HEK293 (cell line): ENCODE measurements at regions not wholly inside any gene's neighbourhood (a gene's known extent, or its start where the extent isn't known, plus 50 kb on each side); places are given as distances from the start of the nearest gene placed in this dataset.

Source experiments
- CTCF ChIA-PET: fragments of 350-600 bp; formaldehyde crosslinking; extraction: SDS; loops from one replicate; lab custom pipeline; 2021; ENCODE audit warnings: antibody characterized with exemption; lab: Yijun Ruan, JAX
- POLR2A ChIA-PET: fragments of 300-600 bp; formaldehyde crosslinking; extraction: SDS; loops from one replicate; lab custom pipeline; 2020; ENCODE audit warnings: antibody characterized with exemption, inconsistent platforms; lab: Yijun Ruan, JAX
- H3K27ac ChIP-seq: fragments of 200-500 bp; sonication (Bioruptor generic); 2 replicates; pipeline ENCODE4 v1.5.1; 2014; ENCODE audit warnings: low read depth, low read length, control low read depth, inconsistent platforms; ENCODE audit errors: extremely low read depth
- H3K36me3 ChIP-seq, 2 experiments: fragments of 200-500 bp in 1 of 2; sonication (Bioruptor generic) in 1 of 2; 1 replicate in 1 of 2; 2 replicates in 1 of 2; pipeline ENCODE4 v1.5.1; 2014 to 2017; ENCODE audit warnings: inconsistent platforms in 2 of 2, low read length in 2 of 2; ENCODE audit not compliant: control insufficient read depth in 2 of 2, insufficient read depth in 1 of 2
- H3K4me1 ChIP-seq: fragments of 200-500 bp; sonication (Bioruptor generic); 2 replicates; pipeline ENCODE4 v1.5.1; 2014; ENCODE audit warnings: mild to moderate bottlenecking, low read length, inconsistent platforms; ENCODE audit not compliant: control insufficient read depth, insufficient read depth
- H3K4me3 ChIP-seq: 2 replicates; pipeline ENCODE4 v1.5.1; 2011; ENCODE audit warnings: low read depth, mild to moderate bottlenecking, control low read depth, low read length, moderate library complexity
- H3K9me3 ChIP-seq: fragments of 200-500 bp; sonication (Bioruptor generic); 2 replicates; pipeline ENCODE4 v1.5.1; 2014; ENCODE audit warnings: low read depth, low read length, inconsistent platforms; ENCODE audit not compliant: control insufficient read depth, insufficient read depth
- GFI1B ChIP-seq: fragments of 450-650 bp; formaldehyde crosslinking; IDR thresholded peaks from 2 replicates; pipeline ENCODE4 v1.5.1; 2016; ENCODE audit warnings: missing biosample characterization, missing genetic modification characterization
- PATZ1 ChIP-seq: fragments of 450-650 bp; formaldehyde crosslinking; IDR thresholded peaks from 2 replicates; pipeline ENCODE4 v1.5.1; 2016; ENCODE audit warnings: missing biosample characterization, missing genetic modification characterization
- PRDM1 ChIP-seq: fragments of 450-650 bp; formaldehyde crosslinking; IDR thresholded peaks from 2 replicates; pipeline ENCODE4; 2016; ENCODE audit warnings: missing biosample characterization, missing genetic modification characterization
- ZBTB7A ChIP-seq: fragments of 450-650 bp; formaldehyde crosslinking; IDR thresholded peaks from 2 replicates; pipeline ENCODE4 v1.5.1; 2016; ENCODE audit warnings: low read depth, missing biosample characterization, missing genetic modification characterization
- ZNF121 ChIP-seq: fragments of 450-650 bp; formaldehyde crosslinking; IDR thresholded peaks from 2 replicates; pipeline ENCODE4 v1.5.1; 2016; ENCODE audit warnings: missing biosample characterization, missing genetic modification characterization
- ZNF133 ChIP-seq: fragments of 450-650 bp; formaldehyde crosslinking; IDR thresholded peaks from 2 replicates; pipeline ENCODE4 v1.5.1; 2016; ENCODE audit warnings: missing biosample characterization, missing genetic modification characterization
- ZNF239 ChIP-seq: fragments of 450-650 bp; formaldehyde crosslinking; IDR thresholded peaks from 2 replicates; pipeline ENCODE4 v1.5.1; 2016; ENCODE audit warnings: missing biosample characterization, missing genetic modification characterization
- ZNF292 ChIP-seq: fragments of 450-650 bp; formaldehyde crosslinking; IDR thresholded peaks from 2 replicates; pipeline ENCODE4 v1.5.1; 2016; ENCODE audit warnings: low read depth, missing biosample characterization, missing genetic modification characterization, borderline replicate concordance
- ZNF324 ChIP-seq: fragments of 450-650 bp; formaldehyde crosslinking; IDR thresholded peaks from 2 replicates; pipeline ENCODE4 v1.5.1; 2016; ENCODE audit warnings: missing biosample characterization, missing genetic modification characterization
- ZNF48 ChIP-seq: fragments of 450-650 bp; formaldehyde crosslinking; IDR thresholded peaks from 2 replicates; pipeline ENCODE4 v1.5.1; 2016; ENCODE audit warnings: missing biosample characterization, missing genetic modification characterization
- ZNF558 ChIP-seq: fragments of 450-650 bp; formaldehyde crosslinking; IDR thresholded peaks from 2 replicates; pipeline ENCODE4 v1.5.1; 2016; ENCODE audit warnings: missing biosample characterization, missing genetic modification characterization
- ZNF585B ChIP-seq: fragments of 450-650 bp; formaldehyde crosslinking; IDR thresholded peaks from 2 replicates; pipeline ENCODE4 v1.5.1; 2016; ENCODE audit warnings: missing biosample characterization, missing genetic modification characterization
- ZNF639 ChIP-seq: fragments of 450-650 bp; formaldehyde crosslinking; IDR thresholded peaks from 2 replicates; pipeline ENCODE4 v1.5.1; 2016; ENCODE audit warnings: missing biosample characterization, missing genetic modification characterization
- ZNF645 ChIP-seq: fragments of 450-650 bp; formaldehyde crosslinking; IDR thresholded peaks from 2 replicates; pipeline ENCODE4; 2016; ENCODE audit warnings: missing biosample characterization, missing genetic modification characterization
- ZNF747 ChIP-seq: fragments of 450-650 bp; formaldehyde crosslinking; IDR thresholded peaks from 2 replicates; pipeline ENCODE4 v1.5.1; 2016; ENCODE audit warnings: missing biosample characterization, missing genetic modification characterization
- ZNF76 ChIP-seq: fragments of 450-650 bp; formaldehyde crosslinking; IDR thresholded peaks from 2 replicates; pipeline ENCODE4; 2016; ENCODE audit warnings: low read depth, missing biosample characterization, missing genetic modification characterization, borderline replicate concordance
- ZNF792 ChIP-seq: fragments of 450-650 bp; formaldehyde crosslinking; IDR thresholded peaks from 2 replicates; pipeline ENCODE4 v1.5.1; 2016; ENCODE audit warnings: missing biosample characterization, missing genetic modification characterization
- ZNF843 ChIP-seq: fragments of 450-650 bp; formaldehyde crosslinking; IDR thresholded peaks from 2 replicates; pipeline ENCODE4 v1.5.1; 2016; ENCODE audit warnings: missing biosample characterization, missing genetic modification characterization
- ZXDB ChIP-seq: fragments of 450-650 bp; formaldehyde crosslinking; IDR thresholded peaks from 2 replicates; pipeline ENCODE4 v1.5.1; 2016; ENCODE audit warnings: missing biosample characterization, missing genetic modification characterization
- TF ChIP-seq, protein P1 (sequence below): fragments of 450-650 bp; formaldehyde crosslinking; IDR thresholded peaks from 2 replicates; pipeline ENCODE4 v1.5.1; 2016; ENCODE audit warnings: missing biosample characterization, missing genetic modification characterization
- TF ChIP-seq, protein P2 (sequence below): sonication (generic); formaldehyde crosslinking; IDR thresholded peaks from 2 replicates; pipeline ENCODE4 v1.8.1; 2022; ENCODE audit warnings: mild to moderate bottlenecking, moderate library complexity, missing genetic modification reagents

DNA sequence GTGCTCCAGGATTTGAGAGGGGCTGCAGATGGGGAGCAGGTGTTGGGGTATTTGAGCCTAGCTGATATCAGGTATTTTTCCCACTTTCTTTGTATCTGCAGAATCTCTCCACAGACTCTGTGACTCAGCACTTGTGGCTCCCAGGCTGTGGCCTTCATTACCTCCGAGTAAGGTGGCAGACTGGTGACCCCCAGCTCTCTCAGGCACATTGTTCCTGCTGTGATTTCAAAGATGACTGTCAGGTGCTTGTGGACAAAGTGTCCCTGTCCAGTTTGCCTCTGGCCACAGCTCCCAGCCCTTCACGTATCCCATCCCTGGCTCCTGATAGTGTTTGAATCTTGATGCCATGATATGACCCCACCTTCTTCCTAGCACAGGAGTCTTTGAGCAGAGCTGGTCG lies 396.8 kb upstream of the PODXL start:
- H3K36me3 ChIP-seq, result no peaks in the 10 kb centered on the region
- POLR2A ChIA-PET, result no interaction called here
- H3K27ac ChIP-seq, result no peak overlapping the region
- no peaks in the 10 kb centered on the region for H3K9me3 ChIP-seq
- H3K4me3 ChIP-seq, result no peak overlapping the region
- CTCF ChIA-PET, result interaction anchor here (1.4 kb wide), 1 partner anchor 8 kb away, joined by 3 read pairs; no protein-coding TSS in a partner anchor
- no peak for TF ChIP-seq ZNF76 (tag by site-specific recombination)
- TF ChIP-seq PRDM1, result no peak
- TF ChIP-seq ZNF121 (tag by site-specific recombination), result no peak
- no peak for TF ChIP-seq GFI1B (tag by site-specific recombination)
- no peak for TF ChIP-seq ZNF48 (tag by site-specific recombination)
- no peak for TF ChIP-seq ZNF292 (tag by site-specific recombination)
- H3K4me1 ChIP-seq, result no peaks in the 10 kb centered on the region

DNA sequence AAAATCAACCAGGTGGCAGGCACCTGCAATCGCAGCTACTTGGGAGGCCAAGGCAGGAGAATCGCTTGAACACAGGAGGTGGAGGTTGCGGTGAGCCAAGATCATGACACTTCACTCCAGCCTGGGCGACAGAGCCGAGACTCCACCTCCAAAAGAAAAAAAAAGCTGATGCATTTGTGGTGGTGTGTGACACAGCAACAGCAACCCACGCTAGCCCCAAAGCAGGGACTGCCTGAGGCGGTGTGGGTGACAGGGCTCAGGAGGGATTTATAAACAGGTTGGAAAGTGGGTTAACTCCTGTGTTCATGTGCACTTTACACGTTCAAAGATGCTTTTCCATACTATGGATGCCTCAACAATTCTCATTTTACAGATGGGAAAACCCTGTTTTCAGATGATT lies 395.9 kb upstream of the PODXL start:
- Histone ChIP-seq H3K4me1 (no peaks in the 10 kb centered on the region), H3K27ac (no peak overlapping the region), H3K4me3 (no peak overlapping the region), H3K36me3 (no peaks in the 10 kb centered on the region), H3K9me3 (no peaks in the 10 kb centered on the region)
- POLR2A ChIA-PET, result no interaction called here
- no peak for TF ChIP-seq ZNF639 (tag by site-specific recombination)
- CTCF ChIA-PET, result no interaction called here

DNA sequence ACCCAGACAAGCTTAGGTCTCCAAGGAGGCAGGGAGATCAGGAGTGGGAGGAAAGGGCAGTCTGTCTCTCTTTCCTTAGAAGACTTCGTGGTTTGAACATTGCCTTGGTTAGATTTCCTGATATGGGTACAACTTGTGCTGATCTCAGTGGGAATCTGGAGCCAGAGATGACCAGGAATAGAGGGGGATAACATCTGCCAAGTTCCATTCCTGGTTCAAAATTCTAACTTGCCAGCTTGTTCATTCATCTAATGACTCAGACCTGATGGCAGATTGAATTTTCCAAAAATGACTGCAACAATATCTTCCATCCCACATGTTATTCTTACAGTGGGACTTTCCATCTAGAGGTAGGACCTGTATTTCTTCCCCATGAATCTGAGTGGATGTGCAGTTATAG lies 394.3 kb upstream of the PODXL start:
- no peaks in the 10 kb centered on the region for H3K4me1 ChIP-seq
- no peaks in the 10 kb centered on the region for H3K9me3 ChIP-seq
- no peak overlapping the region for H3K4me3 ChIP-seq
- POLR2A ChIA-PET, result no interaction called here
- CTCF ChIA-PET, result interaction anchor here (1.0 to 1.3 kb wide), 2 partner anchors 92 to 630 kb away, joined by 3 read pairs; no protein-coding TSS in a partner anchor
- no peak overlapping the region for H3K27ac ChIP-seq
- no peaks in the 10 kb centered on the region for H3K36me3 ChIP-seq
- TF ChIP-seq ZNF585B (tag by site-specific recombination) (no peak), ZXDB (tag by site-specific recombination) (no peak), ZNF843 (tag by site-specific recombination) (no peak), ZBTB7A (no peak), ZNF639 (tag by site-specific recombination) (no peak), ZNF792 (tag by site-specific recombination) (no peak), ZNF747 (tag by site-specific recombination) (no peak), ZNF133 (tag by site-specific recombination) (no peak), ZNF558 (tag by site-specific recombination) (no peak), ZNF239 (no peak), ZNF324 (tag by site-specific recombination) (no peak), ZNF645 (tag by site-specific recombination) (no peak), PATZ1 (tag by site-specific recombination) (no peak)
- TF ChIP-seq, protein P1, sequence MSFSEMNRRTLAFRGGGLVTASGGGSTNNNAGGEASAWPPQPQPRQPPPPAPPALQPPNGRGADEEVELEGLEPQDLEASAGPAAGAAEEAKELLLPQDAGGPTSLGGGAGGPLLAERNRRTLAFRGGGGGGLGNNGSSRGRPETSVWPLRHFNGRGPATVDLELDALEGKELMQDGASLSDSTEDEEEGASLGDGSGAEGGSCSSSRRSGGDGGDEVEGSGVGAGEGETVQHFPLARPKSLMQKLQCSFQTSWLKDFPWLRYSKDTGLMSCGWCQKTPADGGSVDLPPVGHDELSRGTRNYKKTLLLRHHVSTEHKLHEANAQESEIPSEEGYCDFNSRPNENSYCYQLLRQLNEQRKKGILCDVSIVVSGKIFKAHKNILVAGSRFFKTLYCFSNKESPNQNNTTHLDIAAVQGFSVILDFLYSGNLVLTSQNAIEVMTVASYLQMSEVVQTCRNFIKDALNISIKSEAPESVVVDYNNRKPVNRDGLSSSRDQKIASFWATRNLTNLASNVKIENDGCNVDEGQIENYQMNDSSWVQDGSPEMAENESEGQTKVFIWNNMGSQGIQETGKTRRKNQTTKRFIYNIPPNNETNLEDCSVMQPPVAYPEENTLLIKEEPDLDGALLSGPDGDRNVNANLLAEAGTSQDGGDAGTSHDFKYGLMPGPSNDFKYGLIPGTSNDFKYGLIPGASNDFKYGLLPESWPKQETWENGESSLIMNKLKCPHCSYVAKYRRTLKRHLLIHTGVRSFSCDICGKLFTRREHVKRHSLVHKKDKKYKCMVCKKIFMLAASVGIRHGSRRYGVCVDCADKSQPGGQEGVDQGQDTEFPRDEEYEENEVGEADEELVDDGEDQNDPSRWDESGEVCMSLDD (tag by site-specific recombination), result no peak
- TF ChIP-seq, protein P2, sequence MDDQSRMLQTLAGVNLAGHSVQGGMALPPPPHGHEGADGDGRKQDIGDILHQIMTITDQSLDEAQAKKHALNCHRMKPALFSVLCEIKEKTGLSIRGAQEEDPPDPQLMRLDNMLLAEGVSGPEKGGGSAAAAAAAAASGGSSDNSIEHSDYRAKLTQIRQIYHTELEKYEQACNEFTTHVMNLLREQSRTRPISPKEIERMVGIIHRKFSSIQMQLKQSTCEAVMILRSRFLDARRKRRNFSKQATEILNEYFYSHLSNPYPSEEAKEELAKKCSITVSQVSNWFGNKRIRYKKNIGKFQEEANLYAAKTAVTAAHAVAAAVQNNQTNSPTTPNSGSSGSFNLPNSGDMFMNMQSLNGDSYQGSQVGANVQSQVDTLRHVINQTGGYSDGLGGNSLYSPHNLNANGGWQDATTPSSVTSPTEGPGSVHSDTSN (CRISPR knock-in tag), result no peak
